A549 (cell line): ENCODE measurements at regions not wholly inside any gene's neighbourhood (a gene's known extent, or its start where the extent isn't known, plus 50 kb on each side); places are given as distances from the start of the nearest gene placed in this dataset.

Experiments used
- ATAC-seq, 2 experiments: fragments of 200-7000 bp in 1 of 2; fragments of >200 bp in 1 of 2; cut with Nextera tagmentation in 1 of 2; cut with Tn5 transposase in 1 of 2; 3 replicates each; pipeline versions ENCODE4 v1.8.0 to v1.9.1; 2018 to 2020; ENCODE audit warnings: mild to moderate bottlenecking in 1 of 2, moderate library complexity in 1 of 2
- CTCF ChIA-PET: fragments of 300-600 bp; sonication (Branson Sonifier 250); formaldehyde crosslinking; extraction: SDS; loops from one replicate; lab custom pipeline; 2021; ENCODE audit warnings: antibody characterized with exemption, inconsistent platforms; lab: Yijun Ruan, JAX
- POLR2A ChIA-PET: fragments of 350-600 bp; formaldehyde crosslinking; extraction: SDS; loops from one replicate; lab custom pipeline; 2021; ENCODE audit warnings: antibody characterized with exemption, inconsistent platforms; lab: Yijun Ruan, JAX
- DNase-seq, 2 experiments: peaks; one replicate each; pipeline versions ENCODE4 v3.0.0 to v3.0.0-alpha.2; 2011 to 2016; ENCODE audit warnings: low read depth in 1 of 2, low spot score in 1 of 2
- FAIRE-seq: peaks from 2 replicates; lab custom pipeline; 2011; peaks lifted over from hg19 to GRCh38; lab: Jason Lieb, UNC
- H3K27ac ChIP-seq, 2 experiments: fragments of >200 bp; sonication (Bioruptor Twin); formaldehyde crosslinking; 3 replicates each; pipeline ENCODE4 v1.5.1; 2016 to 2017
- H3K4me1 ChIP-seq: fragments of >200 bp; sonication (Bioruptor Twin); formaldehyde crosslinking; 3 replicates; pipeline ENCODE4 v1.6.1; 2016
- H3K4me2 ChIP-seq: fragments of >200 bp; sonication (Bioruptor Twin); formaldehyde crosslinking; 3 replicates; pipeline ENCODE4 v1.6.1; 2016
- H3K4me3 ChIP-seq: fragments of >200 bp; sonication (Bioruptor Twin); formaldehyde crosslinking; 3 replicates; pipeline ENCODE4 v1.5.1; 2016
- H3K9me3 ChIP-seq: fragments of >200 bp; sonication (Bioruptor Twin); formaldehyde crosslinking; 3 replicates; pipeline ENCODE4 v1.6.1; 2016
- BHLHE40 ChIP-seq: IDR thresholded peaks from 2 replicates; pipeline ENCODE4 v1.6.1; 2012; ENCODE audit warnings: low read depth, low read length, inconsistent platforms
- CBX2 ChIP-seq: fragments of 200-600 bp; sonication (generic); IDR thresholded peaks from 2 replicates; pipeline ENCODE4 v1.6.1; 2016; ENCODE audit warnings: low read depth, mild to moderate bottlenecking, borderline replicate concordance
- CBX8 ChIP-seq: fragments of 200-600 bp; sonication (generic); IDR thresholded peaks from 2 replicates; pipeline ENCODE4 v1.6.1; 2016
- CHD2 ChIP-seq: fragments of 150-350 bp; IDR thresholded peaks from 2 replicates; pipeline ENCODE4 v1.6.1; 2014; ENCODE audit warnings: low read length; ENCODE audit not compliant: partially characterized antibody
- EHF ChIP-seq: fragments of 250-450 bp; sonication (Bioruptor Pico); IDR thresholded peaks from 2 replicates; pipeline ENCODE4 v1.5.0; 2020; ENCODE audit warnings: mild to moderate bottlenecking
- EHMT2 ChIP-seq: fragments of 200-600 bp; sonication (generic); IDR thresholded peaks from 2 replicates; pipeline ENCODE4 v1.6.1; 2016; ENCODE audit warnings: antibody characterized with exemption, low read depth, mild to moderate bottlenecking, moderate library complexity
- ELK1 ChIP-seq: fragments of 150-350 bp; IDR thresholded peaks from 2 replicates; pipeline ENCODE4 v1.6.1; 2014; ENCODE audit warnings: low read depth, mild to moderate bottlenecking, low read length
- EP300 ChIP-seq, 2 experiments: fragments of >200 bp; sonication (Bioruptor Twin); formaldehyde crosslinking; IDR thresholded peaks; 2 replicates in 1 of 2; 3 replicates in 1 of 2; pipeline ENCODE4 v1.6.1; 2016 to 2017
- ESRRA ChIP-seq: fragments of 150-350 bp; IDR thresholded peaks from 2 replicates; pipeline ENCODE4 v1.6.1; 2014; ENCODE audit warnings: mild to moderate bottlenecking, low read length, borderline replicate concordance
- FOXS1 ChIP-seq: fragments of 250-450 bp; sonication (Bioruptor Pico); IDR thresholded peaks from 2 replicates; pipeline ENCODE4 v1.5.0; 2020; ENCODE audit warnings: mild to moderate bottlenecking, moderate library complexity
- GATA3 ChIP-seq: IDR thresholded peaks from 2 replicates; pipeline ENCODE4 v1.6.1; 2012; ENCODE audit warnings: borderline replicate concordance
- HEYL ChIP-seq: fragments of 250-450 bp; sonication (Bioruptor Pico); IDR thresholded peaks from 2 replicates; pipeline ENCODE4 v1.8.0; 2021; ENCODE audit warnings: mild to moderate bottlenecking, moderate library complexity
- HOXA7 ChIP-seq: fragments of 250-450 bp; sonication (Bioruptor Pico); IDR thresholded peaks from 2 replicates; pipeline ENCODE4 v1.5.0; 2020; ENCODE audit warnings: mild to moderate bottlenecking, moderate library complexity
- HOXB13 ChIP-seq: fragments of 250-450 bp; sonication (Bioruptor Pico); IDR thresholded peaks from 2 replicates; pipeline ENCODE4 v1.5.0; 2020; ENCODE audit warnings: low read depth, mild to moderate bottlenecking, moderate library complexity
- HOXB5 ChIP-seq: fragments of 250-450 bp; sonication (Bioruptor Pico); IDR thresholded peaks from 2 replicates; pipeline ENCODE4 v1.5.0; 2020; ENCODE audit warnings: mild to moderate bottlenecking, moderate library complexity
- MAFK ChIP-seq: fragments of 450-650 bp; IDR thresholded peaks from 2 replicates; pipeline ENCODE4 v1.6.1; 2014; ENCODE audit not compliant: partially characterized antibody
- MYC ChIP-seq: IDR thresholded peaks from 2 replicates; pipeline ENCODE4 v1.6.1; 2012; ENCODE audit warnings: mild to moderate bottlenecking, inconsistent platforms, low read length, improper control_type of control experiment, borderline replicate concordance
- NFE2L2 ChIP-seq: fragments of 150-350 bp; conservative IDR thresholded peaks from 2 replicates; pipeline ENCODE4 v1.6.1; 2014; ENCODE audit warnings: low read length
- NPAS2 ChIP-seq: fragments of 250-450 bp; sonication (Bioruptor Pico); IDR thresholded peaks from 2 replicates; pipeline ENCODE4 v1.8.0; 2022; ENCODE audit warnings: mild to moderate bottlenecking, moderate library complexity, borderline replicate concordance
- POLR2A ChIP-seq: IDR thresholded peaks from 2 replicates; pipeline ENCODE4 v1.6.1; 2012; ENCODE audit warnings: mild to moderate bottlenecking, low read length
- RFX5 ChIP-seq: fragments of 450-650 bp; IDR thresholded peaks from 2 replicates; pipeline ENCODE4 v1.7.1; 2014; ENCODE audit warnings: antibody characterized with exemption, mild to moderate bottlenecking, moderate library complexity
- SMC3 ChIP-seq: fragments of >200 bp; sonication (Bioruptor Twin); formaldehyde crosslinking; IDR thresholded peaks from 3 replicates; pipeline ENCODE4 v1.6.1; 2018; ENCODE audit warnings: inconsistent platforms
- TP53 ChIP-seq: fragments of 250-450 bp; sonication (Bioruptor Pico); IDR thresholded peaks from 2 replicates; pipeline ENCODE4 v1.5.0; 2021; ENCODE audit warnings: mild to moderate bottlenecking, moderate library complexity
- ZC3H11A ChIP-seq: fragments of 450-650 bp; IDR thresholded peaks from 2 replicates; pipeline ENCODE4 v1.6.1; 2014; ENCODE audit warnings: antibody characterized with exemption, mild to moderate bottlenecking
- ZSCAN20 ChIP-seq: fragments of 250-450 bp; sonication (Bioruptor Pico); IDR thresholded peaks from 2 replicates; pipeline ENCODE4 v1.8.0; 2022; ENCODE audit warnings: mild to moderate bottlenecking, moderate library complexity
- WGBS: methylation state at CpG from one replicate; pipeline ENCODE4 v1.1.6; 2017; ENCODE audit errors: missing lambda C conversion rate; 5-methylcytosine and 5-hydroxymethylcytosine counted together
- TF ChIP-seq, protein P1 (sequence below): fragments of 450-650 bp; IDR thresholded peaks from 2 replicates; pipeline ENCODE4 v1.6.1; 2014; ENCODE audit warnings: antibody characterized with exemption

GRCh38 chr3:194240766-194241165 is 104.8 kb downstream of the HES1 start:
- WGBS, result 72% methylated on average over 7 of the region's 7 CpGs
- ATAC-seq, result no peak
- Histone ChIP-seq H3K27ac (no peak overlapping the region), H3K4me2 (no peak overlapping the region), H3K4me1 (no peaks in the 10 kb centered on the region), H3K9me3 (no peaks in the 10 kb centered on the region), H3K4me3 (no peak overlapping the region)
- ChIA-PET POLR2A (no interaction called here), CTCF (no interaction called here)
- FAIRE-seq, result no peak
- TF ChIP-seq ZC3H11A, result no peak
- no peak for TF ChIP-seq EP300 (IDR thresholded peaks at IDR 0.05)
- TF ChIP-seq ZSCAN20, result no peak
- no peak for TF ChIP-seq HOXB13 (CRISPR knock-in tag)
- no peak for TF ChIP-seq HEYL (CRISPR knock-in tag)
- no peak for TF ChIP-seq CBX8
- no peak for TF ChIP-seq CBX2
- TF ChIP-seq GATA3, result no peak
- TF ChIP-seq POLR2A, result no peak
- TF ChIP-seq SMC3, result no peak
- no peak for TF ChIP-seq HOXA7 (CRISPR knock-in tag)
- no peak for TF ChIP-seq NFE2L2
- no peak for TF ChIP-seq ESRRA
- TF ChIP-seq MYC, result no peak
- no peak for DNase-seq

DNA sequence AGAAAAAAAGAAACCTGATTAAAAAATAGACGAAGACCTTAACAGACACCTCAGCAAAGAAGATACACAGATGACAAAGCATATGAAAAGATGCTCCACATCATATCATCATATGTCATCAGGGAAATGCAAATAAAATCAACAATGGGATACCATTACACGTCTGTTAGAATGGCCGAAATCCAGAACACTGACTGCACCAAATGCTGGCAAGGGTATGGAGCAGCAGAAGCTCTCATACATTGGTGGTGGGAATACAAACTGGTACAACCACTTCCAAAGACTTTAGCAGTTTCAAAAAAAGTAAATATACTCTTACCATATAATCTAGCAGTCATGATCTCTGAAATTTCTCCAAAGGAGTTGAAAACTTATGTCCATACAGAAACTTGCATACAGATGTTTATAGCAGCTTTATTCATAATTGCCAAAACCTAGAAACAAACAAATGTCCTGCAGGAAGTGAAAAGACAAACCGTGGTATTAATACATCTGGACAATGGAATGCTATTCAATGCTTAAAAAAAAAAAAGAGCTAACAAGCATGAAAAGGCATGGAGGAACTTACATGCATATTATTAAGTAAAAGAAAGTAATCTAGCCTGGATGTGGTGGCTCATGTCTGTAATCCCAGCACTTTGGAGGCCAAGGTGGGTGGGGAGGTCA is 107.4 kb downstream of the HES1 start:
- Histone ChIP-seq H3K4me1 (no peaks in the 10 kb centered on the region), H3K4me3 (no peak overlapping the region), H3K9me3 (no peaks in the 10 kb centered on the region), H3K4me2 (no peak overlapping the region), H3K27ac (no peak overlapping the region)
- WGBS, result 61% methylated on average over 4 of the region's 4 CpGs
- FAIRE-seq, result no peak
- TF ChIP-seq NFE2L2, result no peak
- TF ChIP-seq CHD2, result no peak
- no peak for TF ChIP-seq MAFK
- TF ChIP-seq RFX5, result no peak
- no peak for TF ChIP-seq EHF (CRISPR knock-in tag)
- no peak for TF ChIP-seq MYC
- no peak for TF ChIP-seq ELK1
- no peak for TF ChIP-seq TP53 (CRISPR knock-in tag)
- no peak for TF ChIP-seq HOXB5 (CRISPR knock-in tag)
- no peak for TF ChIP-seq FOXS1 (CRISPR knock-in tag)
- no peak for TF ChIP-seq NPAS2 (CRISPR knock-in tag)
- TF ChIP-seq BHLHE40, result no peak
- TF ChIP-seq, protein P1, sequence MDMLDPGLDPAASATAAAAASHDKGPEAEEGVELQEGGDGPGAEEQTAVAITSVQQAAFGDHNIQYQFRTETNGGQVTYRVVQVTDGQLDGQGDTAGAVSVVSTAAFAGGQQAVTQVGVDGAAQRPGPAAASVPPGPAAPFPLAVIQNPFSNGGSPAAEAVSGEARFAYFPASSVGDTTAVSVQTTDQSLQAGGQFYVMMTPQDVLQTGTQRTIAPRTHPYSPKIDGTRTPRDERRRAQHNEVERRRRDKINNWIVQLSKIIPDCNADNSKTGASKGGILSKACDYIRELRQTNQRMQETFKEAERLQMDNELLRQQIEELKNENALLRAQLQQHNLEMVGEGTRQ, result no peak
- no peak for TF ChIP-seq POLR2A
- TF ChIP-seq EHMT2, result no peak
- TF ChIP-seq CBX2, result no peak
- DNase-seq, result no peak
- CTCF ChIA-PET, result no interaction called here
- ATAC-seq, result no peak
- POLR2A ChIA-PET, result no interaction called here
